ENCODE measurements at regions not wholly inside any gene's neighbourhood (a gene's known extent, or its start where the extent isn't known, plus 50 kb on each side); places are given as distances from the start of the nearest gene placed in this dataset.

DNA sequence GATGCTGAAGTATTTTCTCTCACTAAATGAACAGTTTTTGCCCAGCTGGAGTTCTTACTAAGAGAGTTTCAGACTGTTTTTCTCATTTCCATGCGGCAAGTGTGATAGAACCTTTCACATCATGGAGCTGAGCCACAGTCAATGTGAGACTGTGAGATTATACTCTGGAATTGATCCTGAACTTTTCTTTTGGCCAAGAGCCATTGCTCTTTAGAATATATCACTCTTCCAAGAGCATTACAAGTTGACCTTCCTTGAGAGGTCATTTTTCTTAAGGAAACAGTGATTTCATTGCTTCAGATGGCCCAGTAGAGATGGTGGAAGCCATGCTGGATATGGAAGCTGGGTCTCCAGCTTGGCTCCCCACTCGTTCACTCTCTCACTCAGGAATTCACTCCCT lies 212.9 kb upstream of the UMPS start:
- no peaks in the 10 kb centered on the region for H3K9me3 ChIP-seq (ENCODE audit: low read length)
- H3K27me3 ChIP-seq (ENCODE audit: control insufficient read depth in 1 of 2, insufficient read depth in 2 of 2, low read length in 2 of 2), result no peaks in the 10 kb centered on the region

DNA sequence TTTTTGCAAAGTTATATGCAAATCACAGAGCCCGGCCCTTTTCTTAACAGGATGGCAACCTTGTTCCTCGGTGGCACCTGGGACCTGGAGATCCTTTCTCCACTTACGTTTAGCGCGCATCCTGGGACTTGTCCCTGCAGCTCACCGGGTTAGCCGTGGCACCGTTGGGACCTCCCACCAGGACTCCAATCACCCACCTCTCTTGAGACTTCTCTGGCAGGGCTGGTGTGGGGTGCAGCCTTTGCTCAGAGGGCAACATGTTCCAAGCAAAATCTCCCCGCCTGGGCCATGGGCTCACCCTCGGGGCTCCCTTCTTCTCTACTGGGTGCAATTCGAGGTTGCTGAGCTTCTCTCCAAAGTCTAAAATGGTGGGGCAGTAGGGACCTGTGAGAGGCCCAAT lies 211.9 kb upstream of the UMPS start:
- no peaks in the 10 kb centered on the region for H3K27me3 ChIP-seq (ENCODE audit: control insufficient read depth in 1 of 2, insufficient read depth in 2 of 2, low read length in 2 of 2)
- H3K9me3 ChIP-seq (ENCODE audit: low read length), result no peaks in the 10 kb centered on the region
- H3K4me1 ChIP-seq (ENCODE audit: insufficient read depth, low read length), result no peaks in the 10 kb centered on the region
- H3K36me3 ChIP-seq (ENCODE audit: insufficient read depth, low read length), result no peaks in the 10 kb centered on the region
- H3K4me3 ChIP-seq (ENCODE audit: low read depth in 1 of 2, low read length in 2 of 2), result no peak overlapping the region
- H3K27ac ChIP-seq (ENCODE audit: low read depth, low read length), result no peak overlapping the region
- no peak overlapping the region for H3K9ac ChIP-seq (ENCODE audit: low read length)

More for the DNA sequence above, 212.9 kb upstream of the UMPS start:
- Histone ChIP-seq H3K4me1 (ENCODE audit: insufficient read depth, low read length) (no peaks in the 10 kb centered on the region), H3K36me3 (ENCODE audit: insufficient read depth, low read length) (no peaks in the 10 kb centered on the region), H3K4me3 (ENCODE audit: low read depth in 1 of 2, low read length in 2 of 2) (no peak overlapping the region), H3K27ac (ENCODE audit: low read depth, low read length) (no peak overlapping the region), H3K9ac (ENCODE audit: low read length) (no peak overlapping the region)

DNA sequence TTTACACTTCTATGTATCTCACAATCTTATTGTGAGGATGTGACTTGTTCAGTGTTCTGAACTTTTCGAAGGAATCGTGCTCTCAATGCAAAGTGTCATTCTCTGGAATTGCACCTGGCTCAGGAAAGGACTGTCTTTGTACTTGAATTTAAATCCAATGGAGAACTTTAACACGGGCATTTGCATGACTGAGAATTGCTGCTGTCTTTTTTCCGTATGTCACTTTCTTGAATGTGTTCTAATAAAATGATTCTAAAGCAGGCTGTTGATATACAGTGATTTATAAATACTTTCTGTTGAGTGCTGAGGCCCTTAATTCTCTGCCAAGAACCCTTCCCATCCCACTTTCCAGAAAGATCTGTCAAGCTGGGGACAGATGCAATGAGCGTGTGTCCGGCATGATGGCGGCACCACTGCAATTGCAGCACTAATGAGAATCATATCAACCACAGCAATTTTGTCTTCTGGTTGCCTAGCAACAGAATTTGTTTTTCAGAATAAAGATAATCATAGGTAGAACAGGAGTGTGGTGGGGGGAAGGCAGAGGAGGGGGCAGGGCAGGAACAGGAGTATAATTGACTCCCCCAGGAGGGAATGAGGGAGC lies 210.6 kb upstream of the UMPS start:
- Histone ChIP-seq H3K27me3 (ENCODE audit: control insufficient read depth in 1 of 2, insufficient read depth in 2 of 2, low read length in 2 of 2) (no peaks in the 10 kb centered on the region), H3K9me3 (ENCODE audit: low read length) (no peaks in the 10 kb centered on the region), H3K4me3 (ENCODE audit: low read depth in 1 of 2, low read length in 2 of 2) (no peak overlapping the region), H3K36me3 (ENCODE audit: insufficient read depth, low read length) (no peaks in the 10 kb centered on the region), H3K9ac (ENCODE audit: low read length) (no peak overlapping the region), H3K27ac (ENCODE audit: low read depth, low read length) (no peak overlapping the region), H3K4me1 (ENCODE audit: insufficient read depth, low read length) (no peaks in the 10 kb centered on the region)

DNA sequence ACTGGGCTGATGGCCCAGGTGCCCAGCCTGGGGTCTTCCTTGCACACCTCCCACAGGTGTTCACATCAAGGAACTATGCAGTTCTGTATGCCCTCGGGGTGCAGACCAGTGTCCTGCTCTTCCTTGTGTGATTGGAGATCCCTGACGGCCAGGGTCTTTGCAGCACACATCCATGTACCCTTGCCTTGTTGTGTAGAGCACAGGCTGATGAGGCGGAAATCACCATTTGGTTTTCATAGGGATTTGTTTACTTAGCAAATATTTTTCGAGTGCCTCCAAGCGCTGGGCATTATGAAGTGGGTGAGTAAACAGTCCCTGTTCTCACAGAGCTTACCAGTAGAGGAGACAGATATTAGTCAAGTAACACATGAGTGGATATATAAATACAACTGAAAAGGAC lies 209.3 kb upstream of the UMPS start:
- no peak overlapping the region for H3K9ac ChIP-seq (ENCODE audit: low read length)
- H3K4me3 ChIP-seq (ENCODE audit: low read depth in 1 of 2, low read length in 2 of 2), result no peak overlapping the region
- H3K36me3 ChIP-seq (ENCODE audit: insufficient read depth, low read length), result no peaks in the 10 kb centered on the region
- no peak overlapping the region for H3K27ac ChIP-seq (ENCODE audit: low read depth, low read length)
- H3K4me1 ChIP-seq (ENCODE audit: insufficient read depth, low read length), result no peaks in the 10 kb centered on the region
- H3K9me3 ChIP-seq (ENCODE audit: low read length), result no peaks in the 10 kb centered on the region
- no peaks in the 10 kb centered on the region for H3K27me3 ChIP-seq (ENCODE audit: control insufficient read depth in 1 of 2, insufficient read depth in 2 of 2, low read length in 2 of 2)

DNA sequence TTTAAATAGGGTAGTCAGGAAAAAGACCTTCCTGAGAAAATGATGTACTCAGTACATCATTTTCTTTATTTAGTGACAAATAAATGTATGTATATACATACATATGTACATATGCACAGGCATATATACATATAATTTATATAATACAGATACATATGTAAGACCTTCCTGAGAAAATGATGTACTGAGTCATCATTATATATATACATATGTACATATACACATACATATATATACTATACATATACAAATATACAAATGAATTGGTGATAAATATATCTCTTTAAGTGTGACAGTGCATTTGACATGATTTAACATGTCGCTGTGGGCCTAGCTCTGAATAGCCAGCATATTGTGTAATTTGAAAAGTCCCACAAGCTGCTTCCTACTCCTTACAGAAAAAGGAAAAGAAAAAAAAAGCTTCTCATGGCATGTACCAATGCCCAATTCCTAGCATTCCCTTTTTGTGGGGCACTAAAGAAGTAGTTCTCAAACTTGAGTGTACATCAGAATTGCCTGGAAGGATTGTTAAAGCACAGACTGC lies 208.1 kb upstream of the UMPS start:
- Histone ChIP-seq H3K27ac (ENCODE audit: low read depth, low read length) (no peak overlapping the region), H3K36me3 (ENCODE audit: insufficient read depth, low read length) (no peaks in the 10 kb centered on the region), H3K9me3 (ENCODE audit: low read length) (no peaks in the 10 kb centered on the region), H3K4me3 (ENCODE audit: low read depth in 1 of 2, low read length in 2 of 2) (no peak overlapping the region), H3K9ac (ENCODE audit: low read length) (no peak overlapping the region), H3K4me1 (ENCODE audit: insufficient read depth, low read length) (no peaks in the 10 kb centered on the region), H3K27me3 (ENCODE audit: control insufficient read depth in 1 of 2, insufficient read depth in 2 of 2, low read length in 2 of 2) (no peaks in the 10 kb centered on the region)

DNA sequence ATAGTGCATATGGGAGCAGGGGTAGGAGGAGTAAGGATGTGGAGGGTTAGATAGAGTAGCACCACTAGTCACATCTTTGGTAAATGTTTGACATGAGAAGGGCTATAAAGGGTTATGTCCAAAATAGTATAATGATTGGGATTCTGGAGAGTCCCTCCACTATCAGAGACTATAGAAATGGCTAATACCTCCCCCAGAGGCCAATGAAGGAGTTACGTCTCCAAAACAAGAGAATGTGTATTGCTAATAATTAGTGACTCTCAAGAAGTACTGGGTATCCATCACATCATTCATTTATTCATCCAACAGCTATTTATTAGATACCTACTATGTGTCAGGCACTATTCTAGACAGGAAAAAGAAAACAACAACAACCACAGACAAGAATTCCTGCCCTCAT lies 203.7 kb upstream of the UMPS start:
- Histone ChIP-seq H3K36me3 (ENCODE audit: insufficient read depth, low read length) (no peaks in the 10 kb centered on the region), H3K4me1 (ENCODE audit: insufficient read depth, low read length) (no peaks in the 10 kb centered on the region), H3K9me3 (ENCODE audit: low read length) (no peaks in the 10 kb centered on the region), H3K9ac (ENCODE audit: low read length) (no peak overlapping the region), H3K4me3 (ENCODE audit: low read depth in 1 of 2, low read length in 2 of 2) (no peak overlapping the region), H3K27ac (ENCODE audit: low read depth, low read length) (no peak overlapping the region), H3K27me3 (ENCODE audit: control insufficient read depth in 1 of 2, insufficient read depth in 2 of 2, low read length in 2 of 2) (no peaks in the 10 kb centered on the region)

DNA sequence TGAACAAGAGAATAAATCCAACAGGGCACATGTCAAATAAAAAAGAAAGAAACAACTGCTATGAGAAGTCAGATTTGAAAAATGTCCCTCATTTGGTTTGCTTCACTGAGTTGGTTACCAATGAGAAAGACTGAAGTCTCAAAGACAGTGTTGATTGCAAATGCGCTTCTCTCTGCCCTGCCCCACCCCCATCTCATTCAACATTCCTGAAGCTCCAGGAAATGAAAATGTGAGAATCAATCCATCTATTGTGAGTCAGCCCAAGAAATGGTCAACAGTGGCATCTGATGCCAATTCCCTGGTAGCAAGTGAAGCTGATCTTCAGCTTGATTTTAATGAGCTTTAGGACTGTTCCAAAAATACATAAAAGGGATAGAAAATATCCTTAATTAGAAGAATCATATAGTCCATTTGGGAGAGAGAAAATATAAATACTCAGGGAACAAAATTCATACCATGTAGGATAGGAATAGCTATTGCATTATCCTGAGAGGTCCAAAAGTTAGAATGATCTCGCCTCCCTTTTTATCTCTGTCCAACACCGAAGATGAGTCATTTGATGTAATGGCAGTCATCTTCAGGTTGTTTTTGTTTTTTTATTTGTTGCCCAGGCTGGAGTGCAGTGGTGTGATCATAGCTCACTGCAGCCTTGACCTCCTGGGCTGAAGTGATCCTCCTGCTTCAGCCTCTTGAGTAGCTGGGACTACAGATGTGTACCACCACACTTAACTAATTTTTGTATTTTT lies 200.3 kb upstream of the UMPS start:
- Histone ChIP-seq H3K36me3 (ENCODE audit: insufficient read depth, low read length) (no peaks in the 10 kb centered on the region), H3K9me3 (ENCODE audit: low read length) (no peaks in the 10 kb centered on the region), H3K9ac (ENCODE audit: low read length) (no peak overlapping the region), H3K27ac (ENCODE audit: low read depth, low read length) (no peak overlapping the region), H3K4me3 (ENCODE audit: low read depth in 1 of 2, low read length in 2 of 2) (no peak overlapping the region), H3K4me1 (ENCODE audit: insufficient read depth, low read length) (no peaks in the 10 kb centered on the region), H3K27me3 (ENCODE audit: control insufficient read depth in 1 of 2, insufficient read depth in 2 of 2, low read length in 2 of 2) (no peaks in the 10 kb centered on the region)

DNA sequence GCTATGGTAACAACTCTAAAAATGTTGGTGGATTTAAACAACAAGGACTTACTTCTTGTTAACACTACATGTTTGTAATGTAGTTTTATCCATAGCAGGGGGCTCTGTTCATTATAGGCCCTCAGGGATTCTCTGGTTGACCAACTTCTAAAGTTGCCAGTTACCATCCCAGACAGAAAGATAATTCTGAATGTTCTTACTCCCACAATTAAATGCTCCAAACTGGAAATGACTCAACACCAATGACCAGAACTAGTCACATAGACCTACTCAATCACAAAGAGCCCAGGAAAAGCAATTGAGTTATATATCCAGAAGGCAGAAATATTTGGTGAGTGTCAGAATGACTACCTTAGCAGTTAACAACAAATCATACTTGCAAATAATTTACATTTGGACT lies 199.3 kb upstream of the UMPS start:
- Histone ChIP-seq H3K36me3 (ENCODE audit: insufficient read depth, low read length) (no peaks in the 10 kb centered on the region), H3K4me1 (ENCODE audit: insufficient read depth, low read length) (no peaks in the 10 kb centered on the region), H3K27me3 (ENCODE audit: control insufficient read depth in 1 of 2, insufficient read depth in 2 of 2, low read length in 2 of 2) (no peaks in the 10 kb centered on the region), H3K9me3 (ENCODE audit: low read length) (no peaks in the 10 kb centered on the region), H3K27ac (ENCODE audit: low read depth, low read length) (no peak overlapping the region), H3K9ac (ENCODE audit: low read length) (no peak overlapping the region), H3K4me3 (ENCODE audit: low read depth in 1 of 2, low read length in 2 of 2) (no peak overlapping the region)

DNA sequence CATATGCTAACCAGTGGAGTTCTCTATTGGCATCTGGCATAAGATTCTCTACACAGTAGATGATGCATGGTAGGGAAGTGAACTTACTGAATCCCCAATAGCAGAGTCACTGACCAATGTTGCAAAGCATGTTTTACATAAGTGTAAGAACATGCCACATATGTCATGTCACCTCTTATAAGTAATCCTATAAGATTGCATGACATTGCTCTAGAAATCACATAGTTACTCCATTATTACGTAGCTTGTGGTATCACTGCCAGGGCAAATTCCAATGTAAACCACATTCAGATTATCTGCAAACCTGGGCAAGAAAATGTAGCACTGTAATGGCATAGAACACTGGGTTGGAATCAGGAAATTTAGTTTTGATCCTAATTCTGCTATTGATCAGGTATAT lies 198.2 kb upstream of the UMPS start:
- Histone ChIP-seq H3K4me1 (ENCODE audit: insufficient read depth, low read length) (no peaks in the 10 kb centered on the region), H3K27ac (ENCODE audit: low read depth, low read length) (no peak overlapping the region), H3K27me3 (ENCODE audit: control insufficient read depth in 1 of 2, insufficient read depth in 2 of 2, low read length in 2 of 2) (no peaks in the 10 kb centered on the region), H3K4me3 (ENCODE audit: low read depth in 1 of 2, low read length in 2 of 2) (no peak overlapping the region), H3K36me3 (ENCODE audit: insufficient read depth, low read length) (no peaks in the 10 kb centered on the region), H3K9ac (ENCODE audit: low read length) (no peak overlapping the region), H3K9me3 (ENCODE audit: low read length) (no peaks in the 10 kb centered on the region)

DNA sequence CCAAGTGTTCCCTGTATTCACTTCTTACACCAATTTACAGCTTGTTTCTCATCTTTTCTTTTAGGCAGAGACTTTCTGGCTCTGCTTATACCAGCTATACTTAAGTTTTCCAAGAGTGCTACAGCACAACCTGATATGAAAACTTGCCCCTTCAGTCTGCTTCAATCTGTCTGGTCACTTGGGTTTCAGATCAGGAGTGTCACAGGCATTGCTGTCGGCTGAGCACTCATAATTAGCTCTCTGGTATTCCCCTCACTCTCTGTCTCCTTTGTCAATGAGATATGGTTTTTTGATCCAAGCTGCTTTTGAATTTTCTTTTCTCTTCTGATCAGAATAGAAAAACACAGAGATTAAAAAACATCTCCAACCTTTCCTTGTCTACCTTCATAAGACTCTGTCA lies 194.9 kb upstream of the UMPS start:
- Histone ChIP-seq H3K4me3 (ENCODE audit: low read depth in 1 of 2, low read length in 2 of 2) (no peak overlapping the region), H3K9ac (ENCODE audit: low read length) (no peak overlapping the region), H3K9me3 (ENCODE audit: low read length) (no peaks in the 10 kb centered on the region), H3K36me3 (ENCODE audit: insufficient read depth, low read length) (no peaks in the 10 kb centered on the region), H3K27me3 (ENCODE audit: control insufficient read depth in 1 of 2, insufficient read depth in 2 of 2, low read length in 2 of 2) (no peaks in the 10 kb centered on the region), H3K27ac (ENCODE audit: low read depth, low read length) (no peak overlapping the region), H3K4me1 (ENCODE audit: insufficient read depth, low read length) (no peaks in the 10 kb centered on the region)

DNA sequence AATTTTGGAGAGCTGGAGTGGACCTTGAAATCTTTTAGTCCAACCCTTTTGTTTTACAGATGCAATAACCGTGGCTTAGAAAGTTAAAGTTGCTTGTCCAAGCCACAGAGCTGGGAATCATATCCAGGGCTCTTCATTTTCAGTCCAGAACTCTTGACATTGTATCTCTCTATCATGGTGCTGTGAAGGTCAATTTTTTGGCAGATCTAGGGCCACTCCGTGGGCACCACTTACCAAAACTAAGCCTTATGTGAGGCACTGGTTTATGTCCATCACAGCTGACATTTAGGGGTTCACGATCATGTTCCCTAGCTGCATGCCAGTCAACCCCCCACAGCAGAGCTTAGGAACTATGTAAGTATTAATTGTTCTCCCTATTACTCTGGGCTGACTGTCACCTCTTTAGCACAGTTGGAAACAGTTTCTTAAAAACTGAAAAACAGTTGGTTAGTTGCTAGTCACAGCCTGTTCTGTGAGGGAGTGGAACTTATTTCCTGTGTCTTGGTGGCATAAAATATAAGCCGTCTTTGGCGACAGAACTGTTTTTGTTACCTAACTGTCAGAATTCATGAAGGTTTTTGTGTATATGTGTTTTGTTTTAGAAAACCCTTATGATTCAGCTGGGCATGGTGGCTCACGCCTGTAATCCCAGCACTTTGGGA lies 189.6 kb upstream of the UMPS start:
- H3K36me3 ChIP-seq (ENCODE audit: insufficient read depth, low read length), result no peaks in the 10 kb centered on the region
- H3K4me1 ChIP-seq (ENCODE audit: insufficient read depth, low read length), result no peaks in the 10 kb centered on the region
- no peaks in the 10 kb centered on the region for H3K9me3 ChIP-seq (ENCODE audit: low read length)
- H3K27me3 ChIP-seq (ENCODE audit: control insufficient read depth in 1 of 2, insufficient read depth in 2 of 2, low read length in 2 of 2), result no peaks in the 10 kb centered on the region
- H3K9ac ChIP-seq (ENCODE audit: low read length), result no peak overlapping the region
- no peak overlapping the region for H3K4me3 ChIP-seq (ENCODE audit: low read depth in 1 of 2, low read length in 2 of 2)
- no peak overlapping the region for H3K27ac ChIP-seq (ENCODE audit: low read depth, low read length)

Measured in muscle layer of colon (tissue), 2 donors.